ENCODE measurements at regions not wholly inside any gene's neighbourhood (a gene's known extent, or its start where the extent isn't known, plus 50 kb on each side); places are given as distances from the start of the nearest gene placed in this dataset.

DNA sequence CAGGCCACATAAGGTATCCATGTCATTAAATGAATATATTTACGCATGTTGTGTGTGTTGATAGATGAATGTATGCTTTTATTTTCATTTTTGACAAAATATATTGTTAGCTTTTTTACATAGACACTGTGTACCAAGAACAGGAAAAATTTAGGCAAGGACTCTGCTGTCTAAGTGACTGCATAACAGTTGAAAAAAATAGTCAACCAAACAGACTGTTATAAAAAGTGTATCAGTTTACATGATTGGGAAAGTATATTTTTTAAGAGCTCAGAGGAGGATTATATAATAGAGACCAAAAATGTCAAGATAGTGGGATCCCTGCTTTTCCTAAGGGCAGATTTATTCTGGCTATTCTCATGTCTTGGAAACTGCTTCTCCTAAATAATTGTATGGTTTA lies 858.0 kb downstream of the SLITRK1 start:
- no peak for DNase-seq (ENCODE audit: extremely low spot score)
- ChIA-PET POLR2A (no interaction called here), CTCF (no interaction called here)

DNA sequence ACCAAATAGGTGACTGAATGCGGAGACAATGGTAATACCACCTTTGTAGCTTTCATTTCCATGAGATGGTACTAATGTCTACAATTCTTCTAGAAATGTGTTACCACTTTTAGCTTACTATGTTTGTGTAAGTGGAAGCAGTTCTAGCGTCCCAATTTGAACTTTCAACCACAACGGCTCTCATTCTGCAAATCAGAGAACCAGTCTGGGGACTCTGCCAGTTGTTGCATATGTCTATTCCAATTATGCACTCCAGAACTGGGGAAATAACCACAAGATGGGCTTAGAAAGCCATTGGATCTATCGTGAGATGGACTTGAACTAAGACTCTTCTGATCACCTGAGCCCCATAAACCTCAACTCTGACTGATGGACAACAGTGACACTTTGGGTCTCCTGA lies 862.3 kb downstream of the SLITRK1 start:
- TF ChIP-seq HDGF (IDR thresholded peaks at IDR 0.05; ENCODE audit: borderline replicate concordance) (no peak), ZNF384 (IDR thresholded peaks at IDR 0.05) (no peak), L3MBTL2 (conservative IDR thresholded peaks at IDR 0.05) (no peak), FOXK2 (IDR thresholded peaks at IDR 0.05) (no peak), FOXA1 (IDR thresholded peaks at IDR 0.05) (no peak), BHLHE40 (IDR thresholded peaks at IDR 0.05; ENCODE audit: borderline replicate concordance) (no peak), LEF1 (IDR thresholded peaks at IDR 0.05; ENCODE audit: borderline replicate concordance) (no peak), SP1 (IDR thresholded peaks at IDR 0.05) (no peak), FOXM1 (IDR thresholded peaks at IDR 0.05; ENCODE audit: borderline replicate concordance) (no peak), NFRKB (IDR thresholded peaks at IDR 0.05) (no peak), SUZ12 (IDR thresholded peaks at IDR 0.05) (no peak), ARNT (IDR thresholded peaks at IDR 0.05) (no peak), TARDBP (IDR thresholded peaks at IDR 0.05) (no peak), ELF4 (IDR thresholded peaks at IDR 0.05) (no peak), CTBP1 (IDR thresholded peaks at IDR 0.05; ENCODE audit: borderline replicate concordance) (no peak)
- TF ChIP-seq, protein P1, sequence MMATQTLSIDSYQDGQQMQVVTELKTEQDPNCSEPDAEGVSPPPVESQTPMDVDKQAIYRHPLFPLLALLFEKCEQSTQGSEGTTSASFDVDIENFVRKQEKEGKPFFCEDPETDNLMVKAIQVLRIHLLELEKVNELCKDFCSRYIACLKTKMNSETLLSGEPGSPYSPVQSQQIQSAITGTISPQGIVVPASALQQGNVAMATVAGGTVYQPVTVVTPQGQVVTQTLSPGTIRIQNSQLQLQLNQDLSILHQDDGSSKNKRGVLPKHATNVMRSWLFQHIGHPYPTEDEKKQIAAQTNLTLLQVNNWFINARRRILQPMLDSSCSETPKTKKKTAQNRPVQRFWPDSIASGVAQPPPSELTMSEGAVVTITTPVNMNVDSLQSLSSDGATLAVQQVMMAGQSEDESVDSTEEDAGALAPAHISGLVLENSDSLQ (IDR thresholded peaks at IDR 0.05): no peak
- POLR2A ChIA-PET: no interaction called here

More for the DNA sequence above, 858.0 kb downstream of the SLITRK1 start:
- TF ChIP-seq SP1 (IDR thresholded peaks at IDR 0.05): no peak
- no peak for TF ChIP-seq ARNT (IDR thresholded peaks at IDR 0.05)

DNA sequence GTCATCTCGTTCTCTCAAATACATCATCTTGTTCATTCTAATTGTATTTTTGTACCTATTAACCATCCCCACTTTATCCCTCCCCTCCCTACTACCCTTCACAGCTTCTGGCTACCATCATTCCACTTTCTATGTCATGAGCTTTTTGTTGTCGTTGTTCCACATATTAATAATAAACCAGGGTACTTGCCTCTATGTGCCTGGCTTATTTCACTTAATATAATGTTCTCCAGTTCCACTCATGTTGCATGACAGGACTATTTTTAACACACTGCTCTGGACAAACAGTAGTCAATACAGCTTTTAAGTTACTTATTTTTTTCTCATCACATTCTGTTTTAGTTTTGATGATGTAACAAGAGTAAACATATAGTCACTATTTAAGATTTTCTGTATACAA lies 872.3 kb downstream of the SLITRK1 start:
- ChIA-PET CTCF (no interaction called here), POLR2A (no interaction called here)
- TF ChIP-seq NFRKB (IDR thresholded peaks at IDR 0.05) (no peak), CTBP1 (IDR thresholded peaks at IDR 0.05; ENCODE audit: borderline replicate concordance) (no peak), ZNF384 (IDR thresholded peaks at IDR 0.05) (no peak), FOXK2 (IDR thresholded peaks at IDR 0.05) (no peak), SUZ12 (IDR thresholded peaks at IDR 0.05) (no peak), HDGF (IDR thresholded peaks at IDR 0.05; ENCODE audit: borderline replicate concordance) (no peak), LEF1 (IDR thresholded peaks at IDR 0.05; ENCODE audit: borderline replicate concordance) (no peak), TARDBP (IDR thresholded peaks at IDR 0.05) (no peak), ELF4 (IDR thresholded peaks at IDR 0.05) (no peak), BHLHE40 (IDR thresholded peaks at IDR 0.05; ENCODE audit: borderline replicate concordance) (no peak), SP1 (IDR thresholded peaks at IDR 0.05) (no peak), L3MBTL2 (conservative IDR thresholded peaks at IDR 0.05) (no peak)
- TF ChIP-seq, protein P1 (IDR thresholded peaks at IDR 0.05): no peak
- DNase-seq (ENCODE audit: extremely low spot score): no peak

More for the DNA sequence above, 862.3 kb downstream of the SLITRK1 start:
- CTCF ChIA-PET: no interaction called here
- DNase-seq (ENCODE audit: extremely low spot score): no peak

DNA sequence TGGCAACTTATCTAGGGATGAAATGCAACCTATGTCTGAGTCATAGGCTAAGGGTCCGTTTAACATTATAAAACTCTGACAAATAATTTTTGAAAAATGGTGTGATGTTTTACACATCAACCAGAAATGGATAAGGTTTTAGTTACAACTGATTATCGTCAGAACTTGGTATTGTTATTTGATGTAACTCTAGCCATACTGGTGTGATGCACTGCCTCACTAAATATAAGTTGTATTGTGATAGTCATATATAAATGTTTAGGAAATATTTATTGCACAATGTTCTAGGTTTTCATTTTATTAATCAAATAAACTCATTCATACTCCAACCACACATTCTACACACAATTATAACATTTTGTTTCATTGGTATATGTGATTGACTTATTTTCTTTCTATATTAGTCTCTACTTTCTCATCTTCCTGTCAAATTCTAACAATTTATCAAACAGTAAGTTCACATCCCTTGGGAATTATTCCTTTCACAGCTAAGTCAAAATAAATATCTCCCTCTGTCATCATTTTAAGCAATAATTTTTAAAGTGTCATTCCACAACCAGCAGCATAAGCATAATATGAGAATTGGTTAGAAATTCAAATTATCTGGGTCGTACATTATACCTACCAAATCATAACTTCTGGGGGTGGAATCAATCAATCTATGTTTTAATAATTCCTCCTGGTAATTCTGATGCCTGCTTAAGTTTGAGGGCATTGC lies 873.9 kb downstream of the SLITRK1 start:
- CTCF ChIA-PET: no interaction called here
- no peak for TF ChIP-seq CTBP1 (IDR thresholded peaks at IDR 0.05; ENCODE audit: borderline replicate concordance)
- TF ChIP-seq, protein P1 (IDR thresholded peaks at IDR 0.05): no peak
- TF ChIP-seq ARNT (IDR thresholded peaks at IDR 0.05): no peak
- no peak for TF ChIP-seq TARDBP (IDR thresholded peaks at IDR 0.05)
- no peak for TF ChIP-seq SUZ12 (IDR thresholded peaks at IDR 0.05)
- TF ChIP-seq FOXK2 (IDR thresholded peaks at IDR 0.05): no peak
- no peak for TF ChIP-seq SP1 (IDR thresholded peaks at IDR 0.05)
- no peak for TF ChIP-seq FOXA1 (IDR thresholded peaks at IDR 0.05)
- TF ChIP-seq BHLHE40 (IDR thresholded peaks at IDR 0.05; ENCODE audit: borderline replicate concordance): no peak
- no peak for TF ChIP-seq L3MBTL2 (conservative IDR thresholded peaks at IDR 0.05)
- no peak for TF ChIP-seq ELF4 (IDR thresholded peaks at IDR 0.05)
- TF ChIP-seq ZNF384 (IDR thresholded peaks at IDR 0.05): no peak
- TF ChIP-seq LEF1 (IDR thresholded peaks at IDR 0.05; ENCODE audit: borderline replicate concordance): no peak
- no peak for TF ChIP-seq NFRKB (IDR thresholded peaks at IDR 0.05)
- no peak for TF ChIP-seq FOXM1 (IDR thresholded peaks at IDR 0.05; ENCODE audit: borderline replicate concordance)
- TF ChIP-seq HDGF (IDR thresholded peaks at IDR 0.05; ENCODE audit: borderline replicate concordance): no peak
- DNase-seq (ENCODE audit: extremely low spot score): no peak
- POLR2A ChIA-PET: no interaction called here

DNA sequence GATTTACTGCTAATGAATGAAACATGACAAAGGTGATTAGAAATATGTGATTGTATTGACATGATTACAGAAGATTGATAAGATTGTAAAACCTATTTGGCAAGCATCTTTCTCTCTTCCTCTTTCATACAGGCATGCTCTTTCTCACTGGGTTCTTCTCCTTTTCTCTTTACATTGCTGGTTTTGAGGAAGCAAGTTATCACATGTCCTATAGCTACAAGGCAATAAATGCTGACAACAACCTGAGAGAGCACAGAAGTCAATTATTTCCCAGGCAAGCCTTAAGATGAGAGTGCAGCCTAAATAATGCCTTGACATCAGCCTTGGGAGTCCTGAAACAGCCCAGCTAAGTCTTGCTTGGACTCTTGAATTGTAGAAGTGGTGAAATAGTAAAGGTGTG lies 875.0 kb downstream of the SLITRK1 start:
- POLR2A ChIA-PET: no interaction called here
- CTCF ChIA-PET: interaction anchor here (0.6 kb wide), 1 partner anchor 25 kb away, joined by 3 read pairs; no protein-coding TSS in a partner anchor
- no peak for DNase-seq (ENCODE audit: extremely low spot score)
- TF ChIP-seq CTBP1 (IDR thresholded peaks at IDR 0.05; ENCODE audit: borderline replicate concordance) (no peak), FOXA1 (IDR thresholded peaks at IDR 0.05) (no peak), LEF1 (IDR thresholded peaks at IDR 0.05; ENCODE audit: borderline replicate concordance) (no peak), TARDBP (IDR thresholded peaks at IDR 0.05) (no peak), ARNT (IDR thresholded peaks at IDR 0.05) (no peak)

DNA sequence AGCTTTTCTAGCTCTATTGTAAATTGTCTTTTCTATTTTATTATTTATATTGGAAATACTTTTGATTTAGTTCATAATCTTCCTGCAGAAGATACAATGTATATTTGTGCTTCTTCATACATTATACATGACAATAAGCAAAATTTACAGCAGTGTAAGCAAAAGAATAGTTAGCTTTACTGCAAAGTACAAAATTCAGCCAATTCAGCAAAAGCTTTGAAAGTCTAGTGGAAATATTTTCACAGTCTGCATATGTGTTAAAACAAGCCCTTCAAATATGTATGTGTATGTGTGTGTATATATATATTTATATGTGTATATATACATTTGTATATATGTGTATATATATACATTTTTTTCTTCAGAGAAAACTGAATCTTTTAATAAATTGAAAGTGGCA lies 879.1 kb downstream of the SLITRK1 start:
- POLR2A ChIA-PET: no interaction called here
- TF ChIP-seq SP1 (IDR thresholded peaks at IDR 0.05) (no peak), NFRKB (IDR thresholded peaks at IDR 0.05) (no peak), HDGF (IDR thresholded peaks at IDR 0.05; ENCODE audit: borderline replicate concordance) (no peak), LEF1 (IDR thresholded peaks at IDR 0.05; ENCODE audit: borderline replicate concordance) (no peak), ELF4 (IDR thresholded peaks at IDR 0.05) (no peak), ARNT (IDR thresholded peaks at IDR 0.05) (no peak), TARDBP (IDR thresholded peaks at IDR 0.05) (no peak), BHLHE40 (IDR thresholded peaks at IDR 0.05; ENCODE audit: borderline replicate concordance) (no peak), SUZ12 (IDR thresholded peaks at IDR 0.05) (no peak), ZNF384 (IDR thresholded peaks at IDR 0.05) (no peak), FOXK2 (IDR thresholded peaks at IDR 0.05) (no peak)
- TF ChIP-seq, protein P1 (IDR thresholded peaks at IDR 0.05): no peak
- DNase-seq (ENCODE audit: extremely low spot score): no peak
- CTCF ChIA-PET: no interaction called here
